NB4 (cell line): ENCODE measurements at regions not wholly inside any gene's neighbourhood (a gene's known extent, or its start where the extent isn't known, plus 50 kb on each side); places are given as distances from the start of the nearest gene placed in this dataset.

ENCODE experiments used
- CTCF ChIP-seq: IDR thresholded peaks from one replicate; pipeline ENCODE4 v1.5.1; 2012; ENCODE audit warnings: low read depth, low read length
- MAX ChIP-seq: IDR thresholded peaks from 2 replicates; pipeline ENCODE4 v1.6.1; 2011; ENCODE audit warnings: low read depth, low read length
- MYC ChIP-seq: IDR thresholded peaks from 2 replicates; pipeline ENCODE4 v1.6.1; 2011; ENCODE audit warnings: low read depth, low read length
- POLR2A ChIP-seq: IDR thresholded peaks from 2 replicates; pipeline ENCODE4 v1.6.1; 2011; ENCODE audit warnings: mild to moderate bottlenecking; ENCODE audit not compliant: insufficient read length; ENCODE audit errors: extremely low read depth

- no peak for TF ChIP-seq CTCF
- no peak for TF ChIP-seq POLR2A
- no peak for TF ChIP-seq MAX
- TF ChIP-seq MYC: no peak
Observed at GRCh38 chr3:11721479-11721878, 77.8 kb upstream of the VGLL4 start.
